Endothelial cell of umbilical vein (primary cell): ENCODE measurements at regions not wholly inside any gene's neighbourhood (a gene's known extent, or its start where the extent isn't known, plus 50 kb on each side); places are given as distances from the start of the nearest gene placed in this dataset.

Experiments
- BruUV-seq: library from RNA; stranded (reverse); fragments of 400-500 nt; replicated peaks from 2 replicates; lab custom pipeline; 2021; lab: Mats Ljungman, UMichigan
- CTCF ChIA-PET: fragments of 300-600, 350-600 bp; sonication (Branson Sonifier 250); formaldehyde crosslinking; loops from one replicate; lab custom pipeline; 2021; ENCODE audit warnings: antibody characterized with exemption, inconsistent platforms; lab: Charles Lee
- POLR2A ChIA-PET: fragments of 300-600, 350-600 bp; sonication (Branson Sonifier 250); formaldehyde crosslinking; loops from one replicate; lab custom pipeline; 2021; ENCODE audit warnings: antibody characterized with exemption, inconsistent platforms; lab: Charles Lee
- DNase-seq: peaks from one replicate; pipeline ENCODE4 v3.0.0-alpha.2; 2011; ENCODE audit warnings: low read depth, low spot score
- FAIRE-seq: peaks from 2 replicates; lab custom pipeline; 2011; peaks lifted over from hg19 to GRCh38; lab: Jason Lieb, UNC
- H2AFZ ChIP-seq: 2 replicates; pipeline ENCODE4 v1.6.0; 2012; ENCODE audit warnings: low read depth, low read length, control low read depth, inconsistent platforms
- H3K27ac ChIP-seq: 2 replicates; pipeline ENCODE4 v1.5.1; 2011; ENCODE audit warnings: low read depth, mild to moderate bottlenecking, control low read depth, low read length, moderate library complexity; ENCODE audit not compliant: insufficient read depth
- H3K27me3 ChIP-seq, 2 experiments: 2 replicates each; pipeline versions ENCODE4 v1.6.0 to v1.6.1; 2011; ENCODE audit warnings: low read length in 2 of 2, mixed read lengths in 1 of 2; ENCODE audit not compliant: control insufficient read depth in 2 of 2, insufficient read depth in 2 of 2
- H3K36me3 ChIP-seq, 2 experiments: 2 replicates in 1 of 2; 3 replicates in 1 of 2; pipeline ENCODE4 v1.5.1; 2011; ENCODE audit warnings: low read length in 2 of 2, mild to moderate bottlenecking in 1 of 2, moderate library complexity in 1 of 2; ENCODE audit not compliant: control insufficient read depth in 2 of 2, insufficient read depth in 2 of 2; ENCODE audit errors: extremely low read depth in 1 of 2
- H3K4me1 ChIP-seq: 3 replicates; pipeline ENCODE4 v1.5.1; 2011; ENCODE audit warnings: mild to moderate bottlenecking, low read length; ENCODE audit not compliant: control insufficient read depth, insufficient read depth; ENCODE audit errors: extremely low read depth
- H3K4me2 ChIP-seq: 2 replicates; pipeline ENCODE4 v1.6.1; 2011; ENCODE audit warnings: low read length, control low read depth, mixed read lengths; ENCODE audit not compliant: insufficient read depth
- H3K4me3 ChIP-seq, 3 experiments: fragments of 200-600 bp in 1 of 3; sonication (generic), shearing (Covaris generic) in 1 of 3; replicated peaks in 1 of 3; 2 replicates each; pipeline ENCODE4 v1.5.1; 2011 to 2016; ENCODE audit warnings: control low read depth in 3 of 3, low read length in 3 of 3, mild to moderate bottlenecking in 2 of 3, inconsistent platforms in 1 of 3, low read depth in 1 of 3, moderate library complexity in 1 of 3; ENCODE audit not compliant: insufficient read depth in 1 of 3
- H3K79me2 ChIP-seq: 2 replicates; pipeline ENCODE4 v1.6.0; 2012; ENCODE audit warnings: low read length, inconsistent platforms; ENCODE audit not compliant: control insufficient read depth, insufficient read depth
- H3K9ac ChIP-seq: replicated peaks from 2 replicates; pipeline ENCODE3; 2011; ENCODE audit warnings: low read length, control low read depth; ENCODE audit not compliant: insufficient read depth; ENCODE audit errors: extremely low read depth
- H3K9me1 ChIP-seq: replicated peaks from 3 replicates; pipeline ENCODE4 v1.6.0; 2011; ENCODE audit warnings: mild to moderate bottlenecking, low read length; ENCODE audit not compliant: control insufficient read depth, insufficient read depth; ENCODE audit errors: extremely low read depth
- H3K9me3 ChIP-seq: replicated peaks from 2 replicates; pipeline ENCODE4 v1.5.1; 2012; ENCODE audit warnings: low read length, inconsistent platforms; ENCODE audit not compliant: control insufficient read depth, insufficient read depth
- H4K20me1 ChIP-seq: replicated peaks from 2 replicates; pipeline ENCODE3; 2011; ENCODE audit warnings: mild to moderate bottlenecking, low read length; ENCODE audit not compliant: control insufficient read depth, insufficient read depth; ENCODE audit errors: extremely low read depth
- EZH2 ChIP-seq: IDR thresholded peaks from 2 replicates; pipeline ENCODE4 v1.6.1; 2012; ENCODE audit warnings: borderline replicate concordance, low read depth, mild to moderate bottlenecking, moderate library complexity, low read length, inconsistent platforms; ENCODE audit not compliant: severe bottlenecking
- FOS ChIP-seq: IDR thresholded peaks from 2 replicates; pipeline ENCODE4 v1.6.1; 2011; ENCODE audit warnings: mild to moderate bottlenecking, low read length, moderate library complexity, borderline replicate concordance; ENCODE audit not compliant: insufficient read depth
- GATA2 ChIP-seq: IDR thresholded peaks from 2 replicates; pipeline ENCODE4 v1.7.0; 2011; ENCODE audit warnings: low read depth, mild to moderate bottlenecking, moderate library complexity, mixed read lengths, low read length; ENCODE audit not compliant: insufficient read length, insufficient read depth
- JUN ChIP-seq: IDR thresholded peaks from 2 replicates; pipeline ENCODE4 v1.6.1; 2011; ENCODE audit warnings: borderline replicate concordance, low read depth; ENCODE audit not compliant: insufficient read length, insufficient read depth
- MYC ChIP-seq: IDR thresholded peaks from one replicate; pipeline ENCODE4 v1.6.1; 2011; ENCODE audit warnings: mild to moderate bottlenecking, low read depth, low read length
- POLR2A ChIP-seq: IDR thresholded peaks from 2 replicates; pipeline ENCODE4 v1.6.1; 2012; ENCODE audit warnings: low read depth, mild to moderate bottlenecking, control low read depth, low read length
- POLR2AphosphoS5 ChIP-seq: IDR thresholded peaks from 2 replicates; pipeline ENCODE4 v1.6.1; 2012; ENCODE audit warnings: low read depth, mild to moderate bottlenecking, control low read depth, low read length, moderate library complexity; ENCODE audit not compliant: insufficient read depth
- dilution Hi-C: fragments of 300-500 bp; cut with MboI; formaldehyde crosslinking; loops from one replicate; pipeline ENCODE4 v1.15.0; 2019; ENCODE audit warnings: low sequenced_read_pairs; ENCODE audit not compliant: extremely low pct_ligation_motif_present
- intact Hi-C: fragments of 100-400 bp; cut with micrococcal nuclease; formaldehyde crosslinking; loops from one replicate; pipeline ENCODE4 v1.10.0; 2022
- TF ChIP-seq, protein P1 (sequence below), 2 donors: IDR thresholded peaks; 1 replicate in 1 of 2; 2 replicates in 1 of 2; pipeline ENCODE4 v1.5.1; 2011; ENCODE audit warnings: low read length in 2 of 2, mild to moderate bottlenecking in 2 of 2, moderate library complexity in 2 of 2, control low read depth in 1 of 2, inconsistent platforms in 1 of 2, low read depth in 1 of 2; ENCODE audit not compliant: insufficient read depth in 1 of 2; ENCODE audit errors: extremely low read depth in 1 of 2
- TF ChIP-seq, protein P2 (sequence below): IDR thresholded peaks from 2 replicates; pipeline ENCODE4 v1.6.1; 2011; ENCODE audit not compliant: insufficient read depth, insufficient read length

DNA sequence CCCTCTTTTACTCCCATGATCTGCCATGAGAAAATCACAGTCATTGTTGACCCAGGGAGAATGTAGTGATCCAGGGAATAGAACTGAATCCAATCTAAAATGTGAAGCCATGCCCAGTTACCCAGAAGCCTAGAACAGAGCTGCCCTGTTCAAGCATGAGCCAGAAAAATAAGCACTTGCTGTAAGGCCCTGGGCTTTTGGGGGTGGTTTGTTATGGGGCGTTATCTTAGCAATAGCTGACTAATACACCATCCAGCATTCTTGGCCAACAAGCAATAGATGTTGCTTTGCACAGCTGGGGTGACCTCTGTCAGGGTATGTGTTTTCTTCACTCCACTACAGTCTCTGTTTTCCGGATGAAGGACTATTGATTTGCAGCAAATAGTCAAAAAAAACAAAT lies 120.4 kb downstream of the ZFP64 start:
- ChIA-PET POLR2A (no interaction called here), CTCF (no interaction called here)
- H4K20me1 ChIP-seq = no peaks in the 10 kb centered on the region
- DNase-seq = no peak
- no peak overlapping the region for H2AFZ ChIP-seq
- dilution Hi-C loops = no loop called here
- intact Hi-C loops = no loop called here
- no peaks in the 10 kb centered on the region for H3K4me1 ChIP-seq
- H3K27ac ChIP-seq = no peak overlapping the region
- H3K36me3 ChIP-seq = no peaks in the 10 kb centered on the region
- no peaks in the 10 kb centered on the region for H3K79me2 ChIP-seq
- no peaks in the 10 kb centered on the region for H3K27me3 ChIP-seq
- H3K4me3 ChIP-seq = no peak overlapping the region
- no peak for TF ChIP-seq EZH2
- TF ChIP-seq, protein P1, sequence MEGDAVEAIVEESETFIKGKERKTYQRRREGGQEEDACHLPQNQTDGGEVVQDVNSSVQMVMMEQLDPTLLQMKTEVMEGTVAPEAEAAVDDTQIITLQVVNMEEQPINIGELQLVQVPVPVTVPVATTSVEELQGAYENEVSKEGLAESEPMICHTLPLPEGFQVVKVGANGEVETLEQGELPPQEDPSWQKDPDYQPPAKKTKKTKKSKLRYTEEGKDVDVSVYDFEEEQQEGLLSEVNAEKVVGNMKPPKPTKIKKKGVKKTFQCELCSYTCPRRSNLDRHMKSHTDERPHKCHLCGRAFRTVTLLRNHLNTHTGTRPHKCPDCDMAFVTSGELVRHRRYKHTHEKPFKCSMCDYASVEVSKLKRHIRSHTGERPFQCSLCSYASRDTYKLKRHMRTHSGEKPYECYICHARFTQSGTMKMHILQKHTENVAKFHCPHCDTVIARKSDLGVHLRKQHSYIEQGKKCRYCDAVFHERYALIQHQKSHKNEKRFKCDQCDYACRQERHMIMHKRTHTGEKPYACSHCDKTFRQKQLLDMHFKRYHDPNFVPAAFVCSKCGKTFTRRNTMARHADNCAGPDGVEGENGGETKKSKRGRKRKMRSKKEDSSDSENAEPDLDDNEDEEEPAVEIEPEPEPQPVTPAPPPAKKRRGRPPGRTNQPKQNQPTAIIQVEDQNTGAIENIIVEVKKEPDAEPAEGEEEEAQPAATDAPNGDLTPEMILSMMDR (IDR thresholded peaks at IDR 0.05; ENCODE audit: extremely low read depth in 1 of 2, insufficient read depth in 1 of 2, low read depth in 1 of 2, low read length in 2 of 2) = no peak
- TF ChIP-seq MYC = no peak
- no peak for TF ChIP-seq POLR2AphosphoS5
- TF ChIP-seq GATA2 = no peak
- no peak for TF ChIP-seq FOS
- no peak for TF ChIP-seq JUN
- TF ChIP-seq, protein P2, sequence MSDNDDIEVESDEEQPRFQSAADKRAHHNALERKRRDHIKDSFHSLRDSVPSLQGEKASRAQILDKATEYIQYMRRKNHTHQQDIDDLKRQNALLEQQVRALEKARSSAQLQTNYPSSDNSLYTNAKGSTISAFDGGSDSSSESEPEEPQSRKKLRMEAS = no peak
- TF ChIP-seq POLR2A = no peak
- FAIRE-seq = no peak
- no peak overlapping the region for H3K9ac ChIP-seq
- H3K9me1 ChIP-seq = no peaks in the 10 kb centered on the region
- no TSS peak for BruUV-seq
- no peaks in the 10 kb centered on the region for H3K9me3 ChIP-seq
- no peak overlapping the region for H3K4me2 ChIP-seq
